ENCODE measurements at regions not wholly inside any gene's neighbourhood (a gene's known extent, or its start where the extent isn't known, plus 50 kb on each side); places are given as distances from the start of the nearest gene placed in this dataset.

DNA sequence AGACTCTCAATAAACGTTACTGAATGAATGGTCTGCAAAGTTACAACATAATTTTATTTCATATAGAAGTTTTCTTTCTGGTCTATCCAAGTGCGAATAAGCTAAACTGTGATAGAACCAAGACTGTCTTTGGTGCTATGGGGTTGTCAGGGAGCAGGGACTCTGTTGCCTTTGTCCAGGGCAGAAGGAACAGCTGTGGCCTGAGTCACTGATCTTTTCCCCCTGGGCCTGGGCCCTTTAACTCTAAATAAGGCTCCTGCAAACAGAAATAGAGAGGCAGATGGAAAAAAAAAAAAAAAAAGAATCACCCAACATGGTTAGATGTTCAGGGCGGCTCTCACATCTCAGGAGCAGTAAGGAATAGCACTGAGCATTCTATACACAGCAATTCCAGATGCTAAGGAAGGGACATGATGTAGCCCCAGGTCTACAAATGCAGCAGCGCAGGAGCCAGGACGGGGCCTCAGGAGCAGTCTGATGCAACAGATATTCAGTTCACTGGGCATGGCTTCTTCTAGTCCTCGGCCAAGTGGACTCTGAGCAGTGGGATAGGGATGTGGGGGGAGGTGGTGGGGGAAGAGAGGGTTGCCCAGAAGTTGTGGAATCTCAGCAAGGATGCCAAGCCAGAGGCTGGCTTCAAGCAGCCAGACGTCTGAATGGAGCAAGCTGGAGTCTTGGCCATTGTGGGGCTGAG is 247.1 kb upstream of the SIX2 start:
- H2AFZ ChIP-seq (ENCODE audit: low read length) = no peak overlapping the region
- H3F3A ChIP-seq (ENCODE audit: low read length, unreplicated experiment) = no peaks in the 10 kb centered on the region
- no peaks in the 10 kb centered on the region for H3K36me3 ChIP-seq (ENCODE audit: low read depth, low read length)
- H3K79me2 ChIP-seq (ENCODE audit: low read length) = no peaks in the 10 kb centered on the region
- no peak overlapping the region for H3K9ac ChIP-seq (ENCODE audit: low read length)
- ChIA-PET CTCF (no interaction called here), POLR2A (ENCODE audit: unreplicated experiment) (no interaction called here)
- no peaks in the 10 kb centered on the region for H4K20me1 ChIP-seq (ENCODE audit: low read length)
- no peak overlapping the region for H3K4me2 ChIP-seq (ENCODE audit: low read length)
- DNase-seq (no peak), ATAC-seq (no peak)
- H3K4me1 ChIP-seq (ENCODE audit: insufficient read depth, low read length) = peaks cover 50% of the 10 kb centered on the region
- intact Hi-C loops (cut with micrococcal nuclease) = no loop called here
- no peak overlapping the region for H3K4me3 ChIP-seq (ENCODE audit: low read length)
- no TSS peak for BruUV-seq (replicated peaks)
- TF ChIP-seq, protein P1, sequence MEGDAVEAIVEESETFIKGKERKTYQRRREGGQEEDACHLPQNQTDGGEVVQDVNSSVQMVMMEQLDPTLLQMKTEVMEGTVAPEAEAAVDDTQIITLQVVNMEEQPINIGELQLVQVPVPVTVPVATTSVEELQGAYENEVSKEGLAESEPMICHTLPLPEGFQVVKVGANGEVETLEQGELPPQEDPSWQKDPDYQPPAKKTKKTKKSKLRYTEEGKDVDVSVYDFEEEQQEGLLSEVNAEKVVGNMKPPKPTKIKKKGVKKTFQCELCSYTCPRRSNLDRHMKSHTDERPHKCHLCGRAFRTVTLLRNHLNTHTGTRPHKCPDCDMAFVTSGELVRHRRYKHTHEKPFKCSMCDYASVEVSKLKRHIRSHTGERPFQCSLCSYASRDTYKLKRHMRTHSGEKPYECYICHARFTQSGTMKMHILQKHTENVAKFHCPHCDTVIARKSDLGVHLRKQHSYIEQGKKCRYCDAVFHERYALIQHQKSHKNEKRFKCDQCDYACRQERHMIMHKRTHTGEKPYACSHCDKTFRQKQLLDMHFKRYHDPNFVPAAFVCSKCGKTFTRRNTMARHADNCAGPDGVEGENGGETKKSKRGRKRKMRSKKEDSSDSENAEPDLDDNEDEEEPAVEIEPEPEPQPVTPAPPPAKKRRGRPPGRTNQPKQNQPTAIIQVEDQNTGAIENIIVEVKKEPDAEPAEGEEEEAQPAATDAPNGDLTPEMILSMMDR (conservative IDR thresholded peaks at IDR 0.05; ENCODE audit: low read depth, low read length) = no peak
- TF ChIP-seq EZH2 (IDR thresholded peaks at IDR 0.05; ENCODE audit: low read length, unreplicated experiment) = no peak
- no peak for TF ChIP-seq EZH2phosphoT487 (IDR thresholded peaks at IDR 0.05; ENCODE audit: borderline replicate concordance, low read length)
- H3K27me3 ChIP-seq (ENCODE audit: low read length) = no peaks in the 10 kb centered on the region
- no peak overlapping the region for H3K27ac ChIP-seq (ENCODE audit: low read length)
- no peaks in the 10 kb centered on the region for H3K9me2 ChIP-seq (replicated peaks; ENCODE audit: low read length)
- H3K9me3 ChIP-seq (ENCODE audit: low read length) = no peaks in the 10 kb centered on the region

DNA sequence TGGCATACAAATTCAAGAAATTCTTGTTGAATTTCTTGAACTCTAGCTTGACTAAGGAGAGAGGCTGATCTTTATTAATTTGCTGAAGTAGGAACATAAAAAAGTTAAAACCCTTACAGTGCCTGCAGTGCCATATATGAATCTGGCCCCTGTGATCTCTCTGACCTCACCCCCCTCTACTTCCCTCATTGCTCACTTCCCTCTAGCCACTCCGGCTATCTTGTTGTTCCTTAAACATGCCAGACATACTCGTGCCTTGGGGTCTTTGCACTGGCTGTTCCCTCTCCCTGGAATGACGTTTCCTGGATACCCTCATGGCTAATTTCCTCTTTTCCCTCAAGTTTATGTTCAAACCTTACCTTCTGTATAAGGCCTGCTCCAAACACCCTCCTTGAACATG is 246.3 kb upstream of the SIX2 start:
- ATAC-seq (no peak), DNase-seq (no peak)
- H2AFZ ChIP-seq (ENCODE audit: low read length) = no peak overlapping the region
- H4K20me1 ChIP-seq (ENCODE audit: low read length) = no peaks in the 10 kb centered on the region
- no peak overlapping the region for H3K4me3 ChIP-seq (ENCODE audit: low read length)
- no peak overlapping the region for H3K9ac ChIP-seq (ENCODE audit: low read length)
- ChIA-PET CTCF (interaction anchor here (0.6 kb wide), 1 partner anchor 214 kb away, joined by 3 read pairs; no protein-coding TSS in a partner anchor), POLR2A (ENCODE audit: unreplicated experiment) (no interaction called here)
- intact Hi-C loops (cut with micrococcal nuclease) = no loop called here
- H3K27ac ChIP-seq (ENCODE audit: low read length) = no peak overlapping the region
- no peaks in the 10 kb centered on the region for H3K36me3 ChIP-seq (ENCODE audit: low read depth, low read length)
- no TSS peak for BruUV-seq (replicated peaks)
- no peaks in the 10 kb centered on the region for H3K9me3 ChIP-seq (ENCODE audit: low read length)
- no peaks in the 10 kb centered on the region for H3F3A ChIP-seq (ENCODE audit: low read length, unreplicated experiment)
- H3K79me2 ChIP-seq (ENCODE audit: low read length) = no peaks in the 10 kb centered on the region
- no peaks in the 10 kb centered on the region for H3K27me3 ChIP-seq (ENCODE audit: low read length)
- H3K4me1 ChIP-seq (ENCODE audit: insufficient read depth, low read length) = peaks cover 43% of the 10 kb centered on the region
- H3K9me2 ChIP-seq (replicated peaks; ENCODE audit: low read length) = no peaks in the 10 kb centered on the region
- no peak overlapping the region for H3K4me2 ChIP-seq (ENCODE audit: low read length)
- TF ChIP-seq EZH2 (IDR thresholded peaks at IDR 0.05; ENCODE audit: low read length, unreplicated experiment) = no peak
- TF ChIP-seq EZH2phosphoT487 (IDR thresholded peaks at IDR 0.05; ENCODE audit: borderline replicate concordance, low read length) = no peak
- TF ChIP-seq, protein P1 (conservative IDR thresholded peaks at IDR 0.05; ENCODE audit: low read depth, low read length) = no peak

DNA sequence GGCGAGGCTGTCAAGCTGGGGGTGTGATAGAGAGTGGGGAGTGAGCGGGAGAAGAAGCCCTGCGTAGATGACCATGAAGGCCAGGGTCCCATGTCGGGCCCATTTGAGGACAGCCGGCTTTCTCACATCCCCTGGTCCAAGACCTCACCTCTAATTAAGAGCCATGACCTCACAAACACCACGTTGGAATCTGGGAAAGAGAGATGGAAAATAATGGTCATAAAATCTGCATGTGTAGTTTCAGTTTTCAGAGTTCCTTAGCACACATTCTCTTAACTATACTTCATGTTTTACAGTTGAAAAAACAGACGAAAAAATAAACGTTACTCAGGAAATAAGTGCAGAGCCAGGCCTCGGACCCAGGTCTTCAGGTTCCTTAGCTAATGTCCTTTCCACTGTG is 244.8 kb upstream of the SIX2 start:
- Histone ChIP-seq H3K9ac (ENCODE audit: low read length) (no peak overlapping the region), H3K79me2 (ENCODE audit: low read length) (no peaks in the 10 kb centered on the region), H4K20me1 (ENCODE audit: low read length) (no peaks in the 10 kb centered on the region), H3K27ac (ENCODE audit: low read length) (no peak overlapping the region), H3K4me2 (ENCODE audit: low read length) (no peak overlapping the region), H2AFZ (ENCODE audit: low read length) (no peak overlapping the region), H3K27me3 (ENCODE audit: low read length) (no peaks in the 10 kb centered on the region), H3K9me2 (replicated peaks; ENCODE audit: low read length) (no peaks in the 10 kb centered on the region), H3F3A (ENCODE audit: low read length, unreplicated experiment) (no peaks in the 10 kb centered on the region), H3K4me3 (ENCODE audit: low read length) (no peak overlapping the region), H3K4me1 (ENCODE audit: insufficient read depth, low read length) (peaks cover 27% of the 10 kb centered on the region), H3K9me3 (ENCODE audit: low read length) (no peaks in the 10 kb centered on the region), H3K36me3 (ENCODE audit: low read depth, low read length) (no peaks in the 10 kb centered on the region)
- DNase-seq (no peak), ATAC-seq (no peak)
- no TSS peak for BruUV-seq (replicated peaks)
- no peak for TF ChIP-seq EZH2phosphoT487 (IDR thresholded peaks at IDR 0.05; ENCODE audit: borderline replicate concordance, low read length)
- TF ChIP-seq, protein P1 (conservative IDR thresholded peaks at IDR 0.05; ENCODE audit: low read depth, low read length) = no peak
- TF ChIP-seq EZH2 (IDR thresholded peaks at IDR 0.05; ENCODE audit: low read length, unreplicated experiment) = no peak
- ChIA-PET POLR2A (ENCODE audit: unreplicated experiment) (no interaction called here), CTCF (no interaction called here)
- intact Hi-C loops (cut with micrococcal nuclease) = no loop called here
